ENCODE measurements at regions not wholly inside any gene's neighbourhood (a gene's known extent, or its start where the extent isn't known, plus 50 kb on each side); places are given as distances from the start of the nearest gene placed in this dataset.

- DNase-seq, result no peak
Measured at GRCh38 chr5:5967373-5967772, 411.0 kb downstream of the MED10 start.

- DNase-seq, result no peak
Measured at GRCh38 chr5:5965132-5965531, 413.2 kb downstream of the MED10 start.

GRCh38 chr5:5964347-5964746, 414.0 kb downstream of the MED10 start:
- no peak for DNase-seq

DNA sequence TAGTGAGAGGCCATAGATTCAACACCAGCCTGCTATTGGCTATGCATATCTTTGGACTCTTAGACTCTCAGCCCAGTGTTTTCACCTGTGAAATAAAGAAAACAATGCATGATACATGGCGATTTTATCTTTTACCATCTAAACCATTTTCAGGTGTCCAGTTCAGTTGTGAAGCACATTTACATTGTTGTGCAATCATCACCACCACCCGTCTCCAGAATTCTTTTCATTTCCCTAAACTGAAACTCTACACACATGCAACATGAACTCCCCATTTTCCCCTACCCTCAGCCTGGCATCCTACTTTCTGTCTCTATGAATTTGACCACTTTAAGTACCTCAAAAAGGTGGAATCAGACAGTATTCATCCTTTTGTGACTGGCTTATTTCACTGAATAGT, 420.6 kb downstream of the MED10 start:
- DNase-seq, result no peak

- no peak for DNase-seq
Measured at GRCh38 chr5:5954275-5954598, 424.1 kb downstream of the MED10 start.

DNA sequence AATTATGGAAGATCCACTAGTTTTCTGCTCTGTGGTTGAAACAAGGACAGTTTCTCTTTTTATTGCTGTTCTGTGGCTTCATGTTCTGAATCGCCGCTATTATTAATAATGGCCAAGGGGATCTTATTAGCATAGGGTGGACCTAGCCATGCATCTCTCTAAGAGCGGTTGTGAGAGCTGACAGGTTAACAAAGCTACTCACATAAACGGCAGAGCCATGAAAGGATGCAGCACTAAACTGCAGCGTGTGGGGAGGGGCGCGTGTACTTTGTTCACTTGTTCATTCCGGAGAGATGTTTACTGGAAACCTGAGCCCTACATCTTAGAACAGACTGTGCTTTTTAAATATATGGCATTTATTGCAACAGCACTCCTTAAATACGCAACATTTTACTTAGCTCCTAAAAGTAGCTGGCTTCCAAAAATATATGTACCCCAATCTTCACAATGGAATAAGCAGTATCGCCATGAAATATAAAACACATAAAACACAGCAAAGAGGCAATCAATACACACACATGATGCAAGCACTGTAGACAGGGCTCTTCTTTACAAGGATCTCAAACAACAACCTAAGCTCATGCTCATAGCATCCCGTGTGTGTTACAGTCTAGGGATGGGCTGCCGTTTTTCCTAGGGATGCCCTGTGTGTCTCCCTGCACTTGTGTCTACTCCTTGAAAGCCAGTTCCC, 424.6 kb downstream of the MED10 start:
- no peak for DNase-seq

DNA sequence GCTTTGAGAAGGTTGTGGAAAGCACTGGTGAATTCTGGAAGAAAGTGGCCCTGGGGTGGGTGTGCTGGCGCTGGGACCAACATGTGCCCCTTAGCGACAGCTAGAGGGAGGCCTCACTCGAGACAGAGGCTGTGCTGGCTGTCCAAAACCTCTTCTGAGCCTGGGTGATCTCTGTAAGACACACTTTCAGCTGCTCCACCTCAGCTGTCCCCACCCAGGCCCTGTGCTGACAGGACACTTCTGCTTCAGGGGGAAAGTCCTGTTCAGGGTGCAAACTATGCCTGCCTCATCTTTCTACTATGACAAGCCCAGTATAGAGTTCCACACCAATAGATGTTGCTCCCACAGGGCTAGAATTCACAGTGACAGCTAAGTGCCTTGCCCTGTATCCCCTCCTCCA, 426.4 kb downstream of the MED10 start:
- DNase-seq, result no peak

DNA sequence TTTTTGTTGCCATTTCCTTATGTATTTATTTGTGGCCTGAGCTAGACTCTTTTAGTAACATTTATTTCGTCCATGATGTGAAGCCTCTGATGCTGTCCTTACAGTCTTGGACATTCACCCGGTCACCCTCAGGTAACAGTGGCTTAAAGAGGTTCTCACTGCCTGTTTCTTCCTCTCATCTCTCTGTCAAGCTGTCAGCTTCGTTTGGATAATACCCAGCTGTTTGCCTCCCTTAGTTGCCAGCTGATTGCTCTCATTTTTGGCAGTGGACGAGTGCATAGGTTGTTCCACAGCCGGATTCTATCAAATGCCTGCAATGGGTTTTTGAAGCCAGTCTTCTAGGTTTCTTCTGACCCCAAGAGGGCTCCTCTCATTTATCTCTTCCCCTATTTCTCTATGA, 427.7 kb downstream of the MED10 start:
- no peak for DNase-seq

DNA sequence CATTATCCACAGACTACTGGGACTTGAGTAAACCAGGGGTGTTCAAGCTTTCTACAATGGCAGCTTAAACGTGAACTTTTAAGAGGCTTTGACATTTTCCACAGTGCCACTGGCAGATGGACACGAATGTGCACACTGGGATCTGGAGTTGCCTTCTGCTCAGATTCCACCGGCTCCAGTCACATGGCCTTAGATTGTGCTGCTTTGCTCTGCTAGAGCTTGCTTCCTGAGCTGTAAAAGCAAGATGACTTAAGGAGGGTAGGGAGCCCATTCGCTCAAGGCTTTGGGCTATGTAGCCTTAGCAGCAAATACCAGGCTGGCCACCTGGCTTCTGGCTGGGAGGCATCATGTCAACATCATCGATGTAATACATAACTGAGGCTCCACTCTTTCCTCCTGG, 436.9 kb downstream of the MED10 start:
- DNase-seq, result no peak

DNA sequence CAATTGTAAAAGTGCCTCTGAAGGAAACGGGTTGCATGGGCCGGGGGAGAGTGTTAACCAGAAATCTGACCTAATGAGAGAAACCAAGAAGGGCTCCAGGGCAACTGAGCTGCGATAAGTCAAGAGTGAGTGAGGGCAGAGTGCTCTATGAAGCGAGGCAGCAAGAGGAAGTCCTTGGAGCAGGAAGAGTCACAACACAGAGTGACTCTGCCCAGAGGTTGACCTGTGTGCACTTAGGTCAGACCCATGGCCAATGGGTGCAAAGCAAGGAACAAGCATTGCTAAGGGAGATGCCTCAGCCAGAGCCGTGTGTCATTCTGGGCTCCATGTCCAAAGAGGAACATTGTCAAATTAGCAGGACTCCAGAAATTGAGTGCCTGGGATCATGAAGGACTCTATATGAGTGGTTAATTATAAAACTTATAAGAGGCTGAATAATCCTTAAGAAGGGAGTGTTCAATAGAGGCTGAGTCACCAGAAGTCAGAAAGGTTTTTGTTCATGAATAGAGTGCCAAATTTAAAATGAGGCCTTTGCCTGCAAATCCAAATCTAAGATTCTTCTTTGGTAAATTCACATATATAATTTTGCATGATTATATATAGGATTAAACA, 438.5 kb downstream of the MED10 start:
- DNase-seq, result no peak

- no peak for DNase-seq
Measured at GRCh38 chr5:5933651-5934050, 444.7 kb downstream of the MED10 start.

DNA sequence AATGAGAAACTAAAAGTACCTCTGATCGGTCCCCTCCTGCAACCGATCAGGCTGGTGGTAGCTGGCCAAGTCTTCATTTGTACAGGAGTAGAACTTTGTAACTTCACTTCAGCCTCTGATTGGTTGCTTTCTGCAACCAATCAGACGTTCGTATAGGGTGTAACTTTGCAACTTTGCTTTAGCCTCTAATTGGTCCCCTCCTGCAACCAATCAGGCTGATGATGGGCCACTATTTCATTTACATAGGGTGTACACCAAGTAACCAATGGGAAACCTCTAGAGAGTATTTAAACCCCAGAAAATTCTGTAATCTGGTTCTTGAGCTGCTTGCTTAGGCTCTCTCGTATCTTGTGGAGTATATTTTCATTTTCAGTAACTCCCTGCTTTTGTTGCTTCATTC, 445.5 kb downstream of the MED10 start:
- no peak for DNase-seq

DNA sequence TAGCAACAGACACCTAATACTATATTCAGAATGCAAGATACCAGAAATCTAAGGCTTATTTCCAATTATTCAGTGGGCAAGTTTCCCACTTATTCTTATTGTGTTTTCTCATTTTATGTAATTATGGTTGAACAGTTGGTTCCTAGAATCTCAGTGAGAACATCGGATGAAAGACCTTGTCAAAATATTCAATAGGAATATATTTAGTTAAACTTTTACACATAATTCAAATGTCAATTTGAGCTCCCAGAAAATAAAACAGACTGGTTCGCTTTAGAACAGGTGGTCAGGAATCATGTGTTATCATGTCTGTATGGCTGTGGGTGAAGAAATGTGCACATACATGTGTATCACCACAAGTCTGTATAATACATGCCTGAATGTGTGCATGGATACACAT, 447.8 kb downstream of the MED10 start:
- no peak for DNase-seq

GRCh38 chr5:5929291-5930020, 448.9 kb downstream of the MED10 start:
- DNase-seq, result peak in 1 of 56 donors; percentile 12

DNA sequence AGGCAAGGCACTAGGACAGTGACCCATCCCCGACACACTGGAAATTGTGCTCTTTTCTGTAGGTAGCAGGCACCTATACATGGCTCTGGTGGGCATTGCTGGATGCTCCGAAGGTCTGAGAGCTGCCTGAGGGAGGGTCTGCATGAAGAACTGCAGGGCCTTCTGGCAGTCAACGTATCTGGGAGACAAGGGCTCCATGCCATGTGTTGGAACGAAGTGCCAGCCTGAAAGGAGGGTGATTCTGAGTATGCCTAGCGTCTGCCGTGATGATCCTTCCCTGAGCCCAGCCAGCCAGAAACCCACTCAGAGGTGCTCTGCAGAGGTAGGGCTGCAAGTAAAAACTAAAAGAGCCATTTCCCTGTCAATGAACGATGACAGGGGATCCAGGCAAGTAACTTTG, 453.2 kb downstream of the MED10 start:
- DNase-seq, result no peak

- no peak for DNase-seq
Measured at GRCh38 chr5:5919411-5919810, 458.9 kb downstream of the MED10 start.

DNA sequence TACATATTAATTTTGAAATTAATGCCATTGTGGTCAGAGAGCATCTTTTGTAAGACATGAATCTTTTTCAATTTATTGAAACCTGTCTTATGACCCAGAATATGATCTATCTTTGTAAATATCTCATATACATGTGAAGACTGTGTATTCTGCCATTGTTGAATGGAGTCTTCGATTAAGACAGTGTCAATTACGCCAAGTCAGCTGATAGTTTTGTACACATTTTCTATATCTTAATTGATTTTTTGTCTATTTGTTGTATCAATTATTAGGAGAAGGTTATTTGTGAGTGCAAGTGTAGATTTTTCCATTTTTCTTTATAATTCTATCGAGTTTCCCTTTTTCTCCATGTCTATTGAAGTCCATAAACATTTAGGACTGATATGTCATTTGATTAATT, 471.6 kb downstream of the MED10 start:
- no peak for DNase-seq

DNA sequence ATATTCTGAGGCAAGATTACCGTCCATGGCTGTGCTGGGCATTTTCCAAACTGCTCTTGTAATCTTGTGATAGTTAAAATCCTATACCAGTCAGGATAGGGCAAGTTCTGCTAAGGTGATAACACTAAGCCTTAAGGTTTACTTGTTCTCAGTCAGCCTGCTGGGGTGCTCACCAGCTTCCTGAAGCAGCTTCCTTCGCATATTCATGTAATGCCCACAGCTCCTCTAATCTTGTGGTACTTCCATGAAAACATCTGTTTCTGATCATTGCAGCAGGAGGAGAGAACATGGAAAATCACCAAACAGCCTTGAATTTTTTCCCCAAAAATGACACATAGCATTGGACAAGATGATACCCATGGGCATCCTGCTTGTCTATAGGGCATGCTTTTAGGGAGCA, 473.2 kb downstream of the MED10 start:
- DNase-seq, result no peak

DNA sequence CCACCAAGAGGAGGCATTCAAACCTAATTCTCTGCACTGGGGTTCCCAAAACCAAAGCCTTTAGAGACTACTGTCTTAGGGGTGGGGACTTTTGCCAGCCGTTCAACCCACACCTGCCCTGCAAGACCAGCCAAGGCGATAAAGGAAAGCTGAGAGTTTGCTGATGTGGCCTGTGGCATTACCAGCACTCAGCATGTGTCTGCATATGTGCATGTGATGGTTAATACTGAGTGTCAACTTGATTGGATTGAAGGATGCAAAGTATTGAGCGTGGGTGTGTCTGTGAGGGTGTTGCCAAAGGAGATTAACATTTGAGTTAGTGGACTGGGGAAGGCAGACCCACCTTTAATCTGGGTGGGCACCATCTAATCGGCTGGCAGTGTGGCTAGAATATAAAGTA, 474.2 kb downstream of the MED10 start:
- no peak for DNase-seq

DNA sequence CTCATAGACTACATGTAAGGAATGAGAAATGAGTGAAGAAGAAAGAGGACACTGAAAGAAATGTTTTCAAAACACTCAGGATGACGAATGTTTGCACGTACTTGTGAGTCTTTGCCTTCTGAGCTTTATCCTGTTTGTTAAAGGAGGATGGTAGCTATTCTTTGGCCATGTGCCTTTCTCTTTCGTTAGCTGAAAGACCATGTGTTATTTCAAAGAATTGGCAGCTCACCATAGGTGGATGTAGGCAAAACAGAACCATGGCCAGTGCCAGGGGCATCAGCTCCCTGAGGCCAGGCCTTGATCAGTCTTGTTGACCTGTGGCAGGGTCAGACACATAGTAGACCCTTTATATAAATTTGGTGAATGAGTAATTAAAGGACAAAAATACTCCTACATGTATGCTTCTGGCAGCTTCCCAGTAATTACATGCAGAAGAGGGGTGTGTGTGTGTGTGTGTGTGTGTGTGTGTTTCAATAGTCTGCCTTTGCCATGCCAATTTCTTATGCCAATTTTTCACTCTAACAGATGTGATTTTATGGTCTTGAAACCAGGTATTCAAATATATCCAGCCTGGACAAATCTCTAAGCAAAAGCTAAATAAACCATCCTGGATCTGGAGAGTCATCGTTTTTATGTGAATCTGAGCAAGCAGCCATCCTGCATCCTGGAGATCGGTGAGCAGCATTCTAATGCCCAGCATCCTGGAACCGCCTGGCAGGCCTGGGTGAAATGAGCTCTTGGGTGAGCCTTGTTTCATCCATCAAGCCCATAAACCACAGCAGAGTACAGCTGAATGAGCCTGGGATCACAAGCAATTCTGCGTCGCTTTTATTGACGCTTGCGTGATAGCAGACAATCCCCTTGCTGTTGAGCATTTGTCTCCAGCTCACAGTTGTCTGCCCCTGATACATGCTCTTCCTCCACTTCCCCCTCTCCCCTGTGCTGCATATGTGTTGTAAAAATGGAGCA, 475.4 kb downstream of the MED10 start:
- DNase-seq, result no peak

DNA sequence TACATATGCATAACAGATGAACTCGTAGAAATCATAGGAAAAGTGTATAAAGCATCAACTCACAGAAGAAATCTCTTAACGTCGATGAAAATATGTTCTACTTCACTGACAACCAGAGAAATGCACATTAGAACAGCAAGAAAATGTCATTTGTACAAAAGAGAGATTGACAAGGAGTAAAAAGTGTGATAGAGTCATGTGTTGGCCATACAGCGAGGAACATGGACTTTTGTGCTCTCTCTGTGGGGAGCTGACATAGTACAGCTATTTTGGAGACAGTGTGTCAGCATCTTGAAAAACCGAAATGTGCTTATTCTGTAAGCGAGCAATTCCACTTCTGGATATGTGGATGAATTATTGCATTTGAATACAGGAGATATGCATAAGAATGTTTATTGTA, 477.9 kb downstream of the ICE1 start:
- no peak for DNase-seq

DNA sequence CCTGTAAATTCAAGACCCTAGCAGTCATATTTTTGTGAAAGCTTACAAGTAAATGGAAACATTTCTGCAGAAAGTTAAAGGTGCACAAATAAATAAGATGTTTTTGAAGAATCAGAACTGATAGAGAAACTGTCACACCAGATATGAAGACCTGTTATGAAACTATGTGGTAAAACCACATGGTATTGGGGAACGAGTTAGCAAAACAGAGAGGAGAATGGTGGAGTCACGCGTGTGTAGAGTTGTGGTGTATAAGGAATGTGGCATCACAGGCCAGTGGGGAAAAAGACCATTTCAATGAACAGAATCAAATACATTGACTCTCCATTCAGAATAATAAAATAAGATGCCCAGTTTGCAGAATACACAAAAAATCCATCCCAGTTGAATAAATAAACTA, 477.2 kb downstream of the ICE1 start:
- no peak for DNase-seq

Data from amygdala (tissue), 56 donors.